HUES64 (cell line): ENCODE measurements at regions not wholly inside any gene's neighbourhood (a gene's known extent, or its start where the extent isn't known, plus 50 kb on each side); places are given as distances from the start of the nearest gene placed in this dataset.
"Not testable (repeated sequence)": the region's sequence is repeated elsewhere in the genome, so short reads cannot be mapped to it uniquely, and the experiment has no call there.

Experiments
- H3K27ac ChIP-seq: 2 replicates; pipeline ENCODE4 v1.7.0; 2013; ENCODE audit warnings: low read depth, low read length, inconsistent platforms
- H3K27me3 ChIP-seq: 2 replicates; pipeline ENCODE4 v1.6.1; 2013; ENCODE audit warnings: mild to moderate bottlenecking, low read length; ENCODE audit not compliant: insufficient read depth
- H3K36me3 ChIP-seq: 2 replicates; pipeline ENCODE4 v1.6.1; 2013; ENCODE audit warnings: mild to moderate bottlenecking, low read length; ENCODE audit not compliant: insufficient read depth
- H3K4me1 ChIP-seq: 2 replicates; pipeline ENCODE4 v1.6.1; 2013; ENCODE audit warnings: mild to moderate bottlenecking, low read length, moderate library complexity; ENCODE audit not compliant: insufficient read depth
- H3K4me3 ChIP-seq: 2 replicates; pipeline ENCODE4 v1.5.1; 2013; ENCODE audit warnings: mild to moderate bottlenecking, low read length, moderate library complexity
- H3K9ac ChIP-seq: 2 replicates; pipeline ENCODE4 v1.6.1; 2013; ENCODE audit warnings: mild to moderate bottlenecking, low read depth, low read length
- H3K9me3 ChIP-seq: 2 replicates; pipeline ENCODE4 v1.6.1; 2013; ENCODE audit warnings: low read depth, low read length; ENCODE audit not compliant: insufficient read depth
- WGBS: fragments of 150-250, 120-280 bp; methylation state at CpG from one replicate; pipeline ENCODE4 v1.1.7; 2013; ENCODE audit warnings: missing lambda C conversion rate; 5-methylcytosine and 5-hydroxymethylcytosine counted together

GRCh38 chr2:182646763-182647498 is 69.1 kb upstream of the DNAJC10 start:
- H3K36me3 ChIP-seq: no peaks in the 10 kb centered on the region

GRCh38 chr2:182647499-182647787 is 68.6 kb upstream of the DNAJC10 start:
- Histone ChIP-seq H3K9ac (no peak overlapping the region), H3K9me3 (no peaks in the 10 kb centered on the region), H3K27ac (no peak overlapping the region), H3K4me1 (no peaks in the 10 kb centered on the region), H3K4me3 (no peak overlapping the region), H3K27me3 (no peaks in the 10 kb centered on the region), H3K36me3 (no peaks in the 10 kb centered on the region)
- WGBS: 96% methylated on average over 2 of the region's 2 CpGs

More at GRCh38 chr2:182646763-182647498, 69.1 kb upstream of the DNAJC10 start:
- Histone ChIP-seq H3K27me3 (no peaks in the 10 kb centered on the region), H3K4me1 (no peaks in the 10 kb centered on the region), H3K4me3 (no peak overlapping the region), H3K27ac (no peak overlapping the region), H3K9ac (no peak overlapping the region), H3K9me3 (no peaks in the 10 kb centered on the region)
- 85% methylated on average over 4 of the region's 5 CpGs for WGBS

GRCh38 chr2:182649316-182649715 is 66.7 kb upstream of the DNAJC10 start:
- Histone ChIP-seq H3K9me3 (no peaks in the 10 kb centered on the region), H3K9ac (no peak overlapping the region), H3K4me3 (no peak overlapping the region), H3K4me1 (no peaks in the 10 kb centered on the region), H3K27me3 (no peaks in the 10 kb centered on the region), H3K27ac (no peak overlapping the region), H3K36me3 (no peaks in the 10 kb centered on the region)
- 64% methylated on average over 5 of the region's 6 CpGs for WGBS

- H3K27ac ChIP-seq: no peak overlapping the region
- no peak overlapping the region for H3K9ac ChIP-seq
- no peaks in the 10 kb centered on the region for H3K9me3 ChIP-seq
- H3K36me3 ChIP-seq: no peaks in the 10 kb centered on the region
- H3K27me3 ChIP-seq: no peaks in the 10 kb centered on the region
- no peaks in the 10 kb centered on the region; the same call in 1 of the 2 replicates for H3K4me1 ChIP-seq
- no peak overlapping the region for H3K4me3 ChIP-seq
- WGBS: 97% methylated on average over 4 of the region's 4 CpGs
These were observed 65.4 kb upstream of the DNAJC10 start for GRCh38 chr2:182650704-182651103.

- H3K27ac ChIP-seq: no peak overlapping the region
- H3K36me3 ChIP-seq: no peaks in the 10 kb centered on the region
- H3K27me3 ChIP-seq: no peaks in the 10 kb centered on the region
- H3K4me1 ChIP-seq: no peaks in the 10 kb centered on the region; the same call in 1 of the 2 replicates
- 84% methylated on average over 6 of the region's 6 CpGs for WGBS
- H3K9me3 ChIP-seq: no peaks in the 10 kb centered on the region
- no peak overlapping the region for H3K4me3 ChIP-seq
- no peak overlapping the region for H3K9ac ChIP-seq
These were observed 63.7 kb upstream of the DNAJC10 start for GRCh38 chr2:182652326-182652725.

- Histone ChIP-seq H3K27me3 (no peaks in the 10 kb centered on the region), H3K9me3 (no peaks in the 10 kb centered on the region), H3K27ac (no peak overlapping the region), H3K4me3 (no peak overlapping the region), H3K4me1 (no peaks in the 10 kb centered on the region; the same call in 1 of the 2 replicates), H3K9ac (no peak overlapping the region), H3K36me3 (no peaks in the 10 kb centered on the region)
- WGBS: 73% methylated on average over 1 of the region's 1 CpG
These were observed 60.3 kb upstream of the DNAJC10 start for GRCh38 chr2:182655750-182656149.

GRCh38 chr2:182664212-182664611 is 51.8 kb upstream of the DNAJC10 start:
- no peaks in the 10 kb centered on the region for H3K9me3 ChIP-seq
- 100% methylated on average over 1 of the region's 1 CpG for WGBS
- H3K4me1 ChIP-seq: no peaks in the 10 kb centered on the region
- no peaks in the 10 kb centered on the region for H3K27me3 ChIP-seq
- H3K36me3 ChIP-seq: no peaks in the 10 kb centered on the region
- no peak overlapping the region for H3K9ac ChIP-seq
- no peak overlapping the region for H3K27ac ChIP-seq
- no peak overlapping the region for H3K4me3 ChIP-seq

GRCh38 chr2:182665500-182665899 is 50.6 kb upstream of the DNAJC10 start:
- H3K4me3 ChIP-seq, H3K4me1 ChIP-seq, H3K36me3 ChIP-seq, H3K9ac ChIP-seq, H3K9me3 ChIP-seq, H3K27ac ChIP-seq, H3K27me3 ChIP-seq: not testable (repeated sequence)
- 94% methylated on average over 2 of the region's 3 CpGs for WGBS
